ENCODE measurements at regions not wholly inside any gene's neighbourhood (a gene's known extent, or its start where the extent isn't known, plus 50 kb on each side); places are given as distances from the start of the nearest gene placed in this dataset.

DNA sequence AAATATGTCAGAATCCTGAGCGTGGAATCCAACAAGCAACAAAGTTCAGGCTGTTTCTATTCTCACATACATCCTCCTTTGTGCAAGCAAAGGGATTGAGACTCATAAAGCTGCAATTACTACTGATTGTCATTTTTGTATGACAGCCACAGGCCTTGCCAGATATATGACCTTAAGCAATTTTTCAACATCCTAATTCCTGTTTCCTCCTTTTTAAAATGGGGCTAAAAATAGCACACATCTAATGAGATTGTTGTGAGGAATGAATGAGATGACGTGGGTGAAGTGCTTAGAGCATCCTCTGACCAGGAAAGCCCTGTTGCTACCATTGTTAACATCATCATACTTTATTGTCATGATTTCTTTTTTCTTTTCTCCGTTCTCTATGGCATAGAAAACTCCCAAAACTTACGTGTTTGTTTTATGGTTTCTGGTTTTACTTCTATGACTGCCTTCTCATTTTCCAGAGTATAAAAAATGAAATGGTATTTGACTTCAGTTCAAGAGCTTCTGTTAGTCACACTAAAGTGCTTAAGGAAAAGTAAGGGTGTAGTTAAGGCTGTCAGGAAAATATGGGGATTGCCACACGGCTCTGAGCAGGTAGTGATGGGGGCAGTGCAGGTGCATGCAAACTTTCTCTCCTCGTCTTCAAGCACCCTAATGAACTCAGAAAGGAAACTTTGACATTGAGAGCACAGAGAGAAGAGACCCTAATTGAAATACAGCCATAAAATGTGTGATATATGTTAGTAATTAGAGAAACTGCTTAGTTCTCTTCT lies 590.6 kb upstream of the NETO1 start:
- Histone ChIP-seq H3K4me1 (ENCODE audit: insufficient read depth, low read length) (no peaks in the 10 kb centered on the region), H3K4me2 (ENCODE audit: insufficient read depth, low read length) (no peak overlapping the region), H3K79me2 (ENCODE audit: insufficient read depth, low read length) (no peaks in the 10 kb centered on the region), H3K27me3 (ENCODE audit: insufficient read depth, low read length) (no peaks in the 10 kb centered on the region), H3K36me3 (ENCODE audit: insufficient read depth, low read length) (no peaks in the 10 kb centered on the region), H3K4me3 (ENCODE audit: insufficient read depth, low read length) (no peak overlapping the region), H4K20me1 (ENCODE audit: insufficient read depth, low read length) (no peaks in the 10 kb centered on the region), H3K9me3 (ENCODE audit: low read depth, low read length) (no peaks in the 10 kb centered on the region), H2AFZ (ENCODE audit: low read length) (no peak overlapping the region), H3K27ac (ENCODE audit: low read depth, low read length) (no peak overlapping the region)
- no peak for DNase-seq (ENCODE audit: insufficient read length, low spot score, missing footprints)
- TF ChIP-seq, protein P1, sequence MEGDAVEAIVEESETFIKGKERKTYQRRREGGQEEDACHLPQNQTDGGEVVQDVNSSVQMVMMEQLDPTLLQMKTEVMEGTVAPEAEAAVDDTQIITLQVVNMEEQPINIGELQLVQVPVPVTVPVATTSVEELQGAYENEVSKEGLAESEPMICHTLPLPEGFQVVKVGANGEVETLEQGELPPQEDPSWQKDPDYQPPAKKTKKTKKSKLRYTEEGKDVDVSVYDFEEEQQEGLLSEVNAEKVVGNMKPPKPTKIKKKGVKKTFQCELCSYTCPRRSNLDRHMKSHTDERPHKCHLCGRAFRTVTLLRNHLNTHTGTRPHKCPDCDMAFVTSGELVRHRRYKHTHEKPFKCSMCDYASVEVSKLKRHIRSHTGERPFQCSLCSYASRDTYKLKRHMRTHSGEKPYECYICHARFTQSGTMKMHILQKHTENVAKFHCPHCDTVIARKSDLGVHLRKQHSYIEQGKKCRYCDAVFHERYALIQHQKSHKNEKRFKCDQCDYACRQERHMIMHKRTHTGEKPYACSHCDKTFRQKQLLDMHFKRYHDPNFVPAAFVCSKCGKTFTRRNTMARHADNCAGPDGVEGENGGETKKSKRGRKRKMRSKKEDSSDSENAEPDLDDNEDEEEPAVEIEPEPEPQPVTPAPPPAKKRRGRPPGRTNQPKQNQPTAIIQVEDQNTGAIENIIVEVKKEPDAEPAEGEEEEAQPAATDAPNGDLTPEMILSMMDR (IDR thresholded peaks at IDR 0.05; ENCODE audit: extremely low read depth, low read depth, low read length): no peak

DNA sequence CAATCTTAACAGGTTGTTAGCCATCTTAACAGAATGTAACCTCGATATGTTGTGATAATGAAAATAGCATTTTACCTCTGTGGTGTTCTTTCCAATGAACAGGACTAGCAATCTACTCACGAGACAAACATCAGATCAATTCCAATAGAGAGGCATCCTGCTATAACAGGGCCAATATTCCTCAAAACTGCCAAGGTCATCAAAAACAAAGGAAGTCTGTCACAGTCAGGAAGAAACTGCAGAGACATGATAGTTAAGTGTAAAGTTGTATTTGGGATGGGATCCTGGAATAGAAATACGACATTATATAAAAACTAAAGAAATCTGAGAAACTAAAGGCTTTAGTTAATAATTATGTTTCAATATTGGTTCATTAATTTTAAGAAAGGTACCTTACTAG lies 588.9 kb upstream of the NETO1 start:
- Histone ChIP-seq H3K36me3 (ENCODE audit: insufficient read depth, low read length) (no peaks in the 10 kb centered on the region), H2AFZ (ENCODE audit: low read length) (no peak overlapping the region), H3K79me2 (ENCODE audit: insufficient read depth, low read length) (no peaks in the 10 kb centered on the region), H3K4me2 (ENCODE audit: insufficient read depth, low read length) (no peak overlapping the region), H3K4me3 (ENCODE audit: insufficient read depth, low read length) (no peak overlapping the region), H4K20me1 (ENCODE audit: insufficient read depth, low read length) (no peaks in the 10 kb centered on the region), H3K4me1 (ENCODE audit: insufficient read depth, low read length) (no peaks in the 10 kb centered on the region), H3K27me3 (ENCODE audit: insufficient read depth, low read length) (no peaks in the 10 kb centered on the region), H3K9me3 (ENCODE audit: low read depth, low read length) (no peaks in the 10 kb centered on the region), H3K27ac (ENCODE audit: low read depth, low read length) (no peak overlapping the region)
- TF ChIP-seq, protein P1 (IDR thresholded peaks at IDR 0.05; ENCODE audit: extremely low read depth, low read depth, low read length): no peak
- DNase-seq (ENCODE audit: insufficient read length, low spot score, missing footprints): no peak

DNA sequence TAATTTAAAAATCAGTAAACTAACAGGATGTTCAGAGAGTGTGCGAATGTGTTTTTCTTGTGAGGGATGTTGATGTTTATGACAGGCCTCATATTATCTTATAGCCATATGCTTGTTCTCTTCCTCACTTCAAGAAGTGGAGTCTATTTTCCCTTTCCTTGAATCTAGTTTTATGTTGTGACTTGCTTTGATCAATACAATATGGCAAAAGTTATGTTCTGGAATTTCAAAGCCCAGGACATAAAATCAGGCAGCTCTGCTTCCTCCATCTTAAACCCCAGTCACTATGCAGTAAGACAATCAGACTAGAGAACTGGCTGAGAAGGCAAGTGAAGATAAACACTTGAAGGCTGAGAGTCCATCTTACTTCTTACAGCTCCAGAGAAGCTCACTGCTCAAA lies 585.1 kb upstream of the NETO1 start:
- Histone ChIP-seq H4K20me1 (ENCODE audit: insufficient read depth, low read length) (no peaks in the 10 kb centered on the region), H3K27me3 (ENCODE audit: insufficient read depth, low read length) (no peaks in the 10 kb centered on the region), H2AFZ (ENCODE audit: low read length) (no peak overlapping the region), H3K4me2 (ENCODE audit: insufficient read depth, low read length) (no peak overlapping the region), H3K27ac (ENCODE audit: low read depth, low read length) (no peak overlapping the region), H3K4me3 (ENCODE audit: insufficient read depth, low read length) (no peak overlapping the region), H3K79me2 (ENCODE audit: insufficient read depth, low read length) (no peaks in the 10 kb centered on the region), H3K4me1 (ENCODE audit: insufficient read depth, low read length) (no peaks in the 10 kb centered on the region), H3K9me3 (ENCODE audit: low read depth, low read length) (no peaks in the 10 kb centered on the region), H3K36me3 (ENCODE audit: insufficient read depth, low read length) (no peaks in the 10 kb centered on the region)
- TF ChIP-seq, protein P1 (IDR thresholded peaks at IDR 0.05; ENCODE audit: extremely low read depth, low read depth, low read length): no peak
- DNase-seq (ENCODE audit: insufficient read length, low spot score, missing footprints): no peak

DNA sequence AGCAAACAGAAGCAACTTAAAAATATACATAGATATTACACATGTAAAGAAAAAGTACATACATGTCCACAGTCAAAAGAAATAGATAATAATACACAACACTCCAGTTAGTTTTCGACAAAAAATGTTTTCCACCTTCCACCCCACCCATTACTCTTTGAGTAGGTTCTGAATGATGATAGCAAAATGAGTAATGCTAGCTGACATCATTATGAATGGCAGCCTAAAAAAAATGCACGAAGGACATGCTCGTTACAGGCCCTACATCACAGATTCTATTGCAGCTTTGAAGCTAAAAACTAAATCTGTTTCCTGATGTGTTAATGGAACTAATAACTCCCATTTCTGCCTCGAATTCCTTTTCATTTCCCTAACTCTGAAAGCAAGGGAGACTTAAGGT lies 578.7 kb upstream of the NETO1 start:
- Histone ChIP-seq H3K27me3 (ENCODE audit: insufficient read depth, low read length) (no peaks in the 10 kb centered on the region), H3K27ac (ENCODE audit: low read depth, low read length) (no peak overlapping the region), H3K4me3 (ENCODE audit: insufficient read depth, low read length) (no peak overlapping the region), H3K36me3 (ENCODE audit: insufficient read depth, low read length) (no peaks in the 10 kb centered on the region), H3K9me3 (ENCODE audit: low read depth, low read length) (no peaks in the 10 kb centered on the region), H3K79me2 (ENCODE audit: insufficient read depth, low read length) (no peaks in the 10 kb centered on the region), H4K20me1 (ENCODE audit: insufficient read depth, low read length) (no peaks in the 10 kb centered on the region), H2AFZ (ENCODE audit: low read length) (no peak overlapping the region), H3K4me1 (ENCODE audit: insufficient read depth, low read length) (no peaks in the 10 kb centered on the region), H3K4me2 (ENCODE audit: insufficient read depth, low read length) (no peak overlapping the region)
- DNase-seq (ENCODE audit: insufficient read length, low spot score, missing footprints): no peak
- TF ChIP-seq, protein P1 (IDR thresholded peaks at IDR 0.05; ENCODE audit: extremely low read depth, low read depth, low read length): no peak

Data from osteoblast (primary cell).